Uterus (tissue), 3 donors: ENCODE measurements at regions not wholly inside any gene's neighbourhood (a gene's known extent, or its start where the extent isn't known, plus 50 kb on each side); places are given as distances from the start of the nearest gene placed in this dataset.

ENCODE experiments used
- DNase-seq, 2 donors: peaks; one replicate each; pipeline ENCODE4 v3.0.0-alpha.2; 2019 to 2020
- H3K27ac ChIP-seq, 2 donors: fragments of 200-600 bp; sonication (generic); 1 replicate in 1 of 2; 2 replicates in 1 of 2; pipeline ENCODE4 v1.5.1; 2016 to 2018
- H3K27me3 ChIP-seq, 2 donors: fragments of 200-600 bp; sonication (generic); one replicate each; pipeline ENCODE4 v1.5.1; 2018 to 2019; ENCODE audit warnings: control low read depth in 1 of 2
- H3K36me3 ChIP-seq, 2 donors: fragments of 200-600 bp; sonication (generic); one replicate each; pipeline ENCODE4 v1.5.1; 2019; ENCODE audit warnings: control low read depth in 1 of 2
- H3K4me1 ChIP-seq, 2 donors: fragments of 200-600 bp; sonication (generic); one replicate each; pipeline ENCODE4 v1.5.1; 2018 to 2019; ENCODE audit warnings: control low read depth in 1 of 2
- H3K4me3 ChIP-seq, 2 donors: fragments of 200-600 bp; sonication (generic); 1 replicate in 1 of 2; 2 replicates in 1 of 2; pipeline ENCODE4 v1.5.1; 2018 to 2019; ENCODE audit warnings: mild to moderate bottlenecking in 1 of 2
- H3K9me3 ChIP-seq, 2 donors: fragments of 200-600 bp; sonication (generic); one replicate each; pipeline ENCODE4 v1.5.1; 2019; ENCODE audit warnings: control low read depth in 1 of 2
- POLR2A ChIP-seq, 2 donors: fragments of 450-650 bp; IDR thresholded peaks; one replicate each; pipeline ENCODE4 v1.6.1; 2016; ENCODE audit warnings: antibody characterized with exemption in 2 of 2, mild to moderate bottlenecking in 1 of 2, moderate library complexity in 1 of 2
- intact Hi-C: fragments of 100-400 bp; cut with DNase I; formaldehyde crosslinking; loops from one replicate; pipeline ENCODE4 v1.15.1; 2023; ENCODE audit warnings: low total_unique reads
- TF ChIP-seq, protein P1 (sequence below), 4 experiments: fragments of 200-600 bp in 2 of 4; fragments of 450-650 bp in 2 of 4; sonication (generic) in 2 of 4; IDR thresholded peaks; one replicate each; pipeline ENCODE4 v1.5.1; 2016 to 2019; ENCODE audit warnings: antibody characterized with exemption in 4 of 4, mild to moderate bottlenecking in 2 of 4, moderate library complexity in 1 of 4
- donor health status: DM: yes; HTN: yes; CAD: no.

DNA sequence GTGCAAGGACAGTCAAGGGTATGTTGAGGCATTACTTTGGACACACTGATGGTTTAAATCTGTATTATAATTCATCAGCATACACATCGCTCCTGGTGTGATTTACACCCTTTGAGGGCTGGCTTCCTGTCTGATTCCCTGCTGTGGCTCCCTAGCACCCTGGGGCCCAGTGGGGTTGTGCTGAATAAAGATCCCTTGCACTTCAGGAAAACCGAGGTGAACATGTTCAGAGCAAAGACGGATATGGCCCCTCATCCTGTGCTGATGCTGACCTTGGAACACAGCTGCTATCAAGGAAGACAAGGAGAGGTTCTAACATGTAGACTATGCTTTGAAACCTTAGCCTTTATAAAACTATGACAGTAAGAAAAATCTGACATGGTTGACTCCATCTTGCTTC, 84.6 kb upstream of the UNC5B start:
- Histone ChIP-seq H3K4me1 (no peaks in the 10 kb centered on the region), H3K36me3 (no peaks in the 10 kb centered on the region), H3K27me3 (no peaks in the 10 kb centered on the region), H3K9me3 (no peaks in the 10 kb centered on the region), H3K4me3 (no peak overlapping the region), H3K27ac (no peak overlapping the region)
- intact Hi-C loops: no loop called here
- DNase-seq: no peak
- TF ChIP-seq POLR2A (IDR thresholded peaks at IDR 0.05): no peak
- TF ChIP-seq, protein P1, sequence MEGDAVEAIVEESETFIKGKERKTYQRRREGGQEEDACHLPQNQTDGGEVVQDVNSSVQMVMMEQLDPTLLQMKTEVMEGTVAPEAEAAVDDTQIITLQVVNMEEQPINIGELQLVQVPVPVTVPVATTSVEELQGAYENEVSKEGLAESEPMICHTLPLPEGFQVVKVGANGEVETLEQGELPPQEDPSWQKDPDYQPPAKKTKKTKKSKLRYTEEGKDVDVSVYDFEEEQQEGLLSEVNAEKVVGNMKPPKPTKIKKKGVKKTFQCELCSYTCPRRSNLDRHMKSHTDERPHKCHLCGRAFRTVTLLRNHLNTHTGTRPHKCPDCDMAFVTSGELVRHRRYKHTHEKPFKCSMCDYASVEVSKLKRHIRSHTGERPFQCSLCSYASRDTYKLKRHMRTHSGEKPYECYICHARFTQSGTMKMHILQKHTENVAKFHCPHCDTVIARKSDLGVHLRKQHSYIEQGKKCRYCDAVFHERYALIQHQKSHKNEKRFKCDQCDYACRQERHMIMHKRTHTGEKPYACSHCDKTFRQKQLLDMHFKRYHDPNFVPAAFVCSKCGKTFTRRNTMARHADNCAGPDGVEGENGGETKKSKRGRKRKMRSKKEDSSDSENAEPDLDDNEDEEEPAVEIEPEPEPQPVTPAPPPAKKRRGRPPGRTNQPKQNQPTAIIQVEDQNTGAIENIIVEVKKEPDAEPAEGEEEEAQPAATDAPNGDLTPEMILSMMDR (IDR thresholded peaks at IDR 0.05): no peak

DNA sequence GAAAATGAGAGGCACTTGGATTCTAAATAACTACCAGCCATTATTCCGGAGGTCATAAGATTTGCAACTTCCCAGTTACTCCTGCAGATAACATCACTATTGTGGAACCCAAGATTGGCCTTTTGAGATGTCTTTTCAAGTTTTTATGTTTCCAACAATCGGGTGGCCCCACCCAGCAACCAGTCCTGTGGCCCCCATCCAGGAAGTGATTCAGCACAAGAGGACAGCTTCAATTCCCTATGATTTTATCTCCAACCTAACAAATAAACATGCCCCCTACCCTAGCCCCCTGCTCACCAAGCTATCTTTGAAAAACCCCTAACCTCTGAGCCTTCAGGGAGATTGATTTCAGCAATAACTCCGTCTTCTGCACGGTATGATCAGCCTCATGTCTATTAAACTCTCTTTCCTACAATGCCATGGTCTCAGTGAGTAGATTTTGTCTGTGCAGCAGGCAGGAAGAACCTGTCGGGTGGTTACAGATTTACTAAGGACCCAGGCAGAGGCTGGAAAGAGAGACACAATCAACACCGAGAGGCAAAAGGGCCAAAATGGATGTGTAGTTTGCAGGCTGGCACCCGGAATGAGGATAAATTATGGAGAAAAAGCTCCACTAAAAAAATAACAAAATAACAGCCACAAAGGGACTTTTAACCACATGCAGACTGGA, 83.9 kb upstream of the UNC5B start:
- H3K9me3 ChIP-seq: no peaks in the 10 kb centered on the region
- TF ChIP-seq, protein P1 (IDR thresholded peaks at IDR 0.05): no peak
- TF ChIP-seq POLR2A (IDR thresholded peaks at IDR 0.05): no peak
- H3K4me3 ChIP-seq: no peak overlapping the region
- peak in 1 of 2 donors; percentile 29 for DNase-seq
- H3K27ac ChIP-seq: no peak overlapping the region
- no peaks in the 10 kb centered on the region for H3K4me1 ChIP-seq
- H3K27me3 ChIP-seq: no peaks in the 10 kb centered on the region
- no peaks in the 10 kb centered on the region for H3K36me3 ChIP-seq
- intact Hi-C loops: no loop called here

DNA sequence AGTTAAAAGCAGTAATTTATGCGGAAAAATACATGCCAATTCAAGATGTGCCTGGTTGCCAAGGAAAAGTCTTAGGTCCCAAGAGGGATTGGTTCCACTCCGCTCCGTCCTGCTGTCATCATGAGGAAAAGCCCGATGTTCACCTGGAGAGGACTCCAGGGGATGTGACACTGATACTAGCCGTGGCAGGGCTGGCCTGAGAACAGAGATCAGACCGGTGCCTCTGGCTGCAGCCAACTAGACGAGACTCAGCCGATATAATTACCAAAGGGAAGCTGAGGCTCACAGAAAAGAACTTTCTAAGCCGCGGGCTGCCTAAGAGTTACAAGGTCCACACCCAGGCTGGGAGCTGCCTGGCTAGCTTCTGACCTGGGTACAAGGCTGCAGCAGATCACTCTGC, 81.3 kb upstream of the UNC5B start:
- no peaks in the 10 kb centered on the region for H3K36me3 ChIP-seq
- no peak overlapping the region for H3K4me3 ChIP-seq
- H3K27me3 ChIP-seq: no peaks in the 10 kb centered on the region
- no peaks in the 10 kb centered on the region for H3K4me1 ChIP-seq
- H3K27ac ChIP-seq: no peak overlapping the region
- H3K9me3 ChIP-seq: no peaks in the 10 kb centered on the region
- intact Hi-C loops: no loop called here
- no peak for DNase-seq
- TF ChIP-seq, protein P1 (IDR thresholded peaks at IDR 0.05): no peak
- no peak for TF ChIP-seq POLR2A (IDR thresholded peaks at IDR 0.05)

DNA sequence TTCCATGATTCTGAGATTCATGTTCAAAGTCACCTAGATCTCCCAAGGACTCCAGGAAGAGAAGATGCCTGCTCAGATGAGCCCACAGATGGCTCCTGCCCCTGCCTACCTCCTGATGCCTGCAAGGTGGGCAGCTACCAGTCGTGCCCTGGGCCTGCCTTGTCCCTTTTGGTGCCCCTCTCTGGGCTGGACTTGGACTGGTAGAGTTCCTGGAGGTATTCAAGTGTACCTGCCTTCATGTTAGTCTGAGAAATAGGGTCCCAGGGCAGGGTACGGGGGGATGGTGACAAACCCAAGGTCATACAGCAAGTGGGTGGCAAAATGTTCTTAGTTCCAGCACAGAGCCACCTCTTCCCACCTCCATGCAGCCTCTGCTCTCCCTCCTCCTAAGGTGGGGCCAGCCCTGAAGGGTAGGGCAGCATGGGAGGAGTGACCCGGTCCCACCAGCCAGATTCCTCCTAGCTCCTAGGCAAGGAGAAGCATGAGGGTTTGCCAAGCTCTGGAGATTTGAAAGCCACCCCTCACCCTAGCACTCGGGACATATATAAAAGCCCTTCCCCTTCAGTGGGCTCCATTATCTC, 80.8 kb upstream of the UNC5B start:
- H3K4me1 ChIP-seq: no peaks in the 10 kb centered on the region
- no peak overlapping the region for H3K4me3 ChIP-seq
- no peak for DNase-seq
- intact Hi-C loops: no loop called here
- H3K9me3 ChIP-seq: no peaks in the 10 kb centered on the region
- TF ChIP-seq, protein P1 (IDR thresholded peaks at IDR 0.05): no peak
- no peak for TF ChIP-seq POLR2A (IDR thresholded peaks at IDR 0.05)
- no peaks in the 10 kb centered on the region for H3K36me3 ChIP-seq
- no peaks in the 10 kb centered on the region for H3K27me3 ChIP-seq
- H3K27ac ChIP-seq: no peak overlapping the region

DNA sequence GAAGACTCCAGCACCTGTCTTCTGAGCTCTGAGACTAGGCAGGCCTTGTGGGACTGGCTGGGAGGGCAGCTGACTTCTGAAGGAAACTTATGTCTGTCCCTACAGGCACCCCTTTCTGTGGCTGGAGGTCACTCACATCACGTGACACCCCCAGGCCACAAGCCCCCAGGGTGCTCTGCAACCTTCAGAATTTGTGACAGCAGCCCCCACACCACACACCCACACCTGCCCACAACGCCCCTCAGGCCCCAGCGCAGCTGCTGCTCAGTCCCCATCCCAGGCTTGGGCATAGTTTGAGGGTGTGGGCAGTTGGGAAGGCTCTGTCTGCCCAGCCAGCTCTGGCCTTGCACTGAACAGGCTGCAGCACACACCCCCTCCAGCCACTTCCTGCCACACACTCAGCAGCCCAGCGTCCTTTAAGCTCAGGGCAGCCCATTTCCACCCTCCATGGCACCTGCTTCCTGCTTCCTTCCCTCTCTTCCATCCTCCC, 80.0 kb upstream of the UNC5B start:
- Histone ChIP-seq H3K9me3 (no peaks in the 10 kb centered on the region), H3K36me3 (no peaks in the 10 kb centered on the region), H3K27ac (no peak overlapping the region), H3K27me3 (no peaks in the 10 kb centered on the region), H3K4me1 (no peaks in the 10 kb centered on the region), H3K4me3 (no peak overlapping the region)
- TF ChIP-seq, protein P1 (IDR thresholded peaks at IDR 0.05): no peak
- no peak for TF ChIP-seq POLR2A (IDR thresholded peaks at IDR 0.05)
- intact Hi-C loops: no loop called here
- DNase-seq: no peak
